Neuronal stem cell (in vitro differentiated cells): ENCODE measurements at regions not wholly inside any gene's neighbourhood (a gene's known extent, or its start where the extent isn't known, plus 50 kb on each side); places are given as distances from the start of the nearest gene placed in this dataset.
A peak's percentile ranks its signal among the peaks of the same experiment; 100 is the strongest.

Experiments used
- DNase-seq: peaks from one replicate; pipeline ENCODE4 v3.0.0-alpha.2; 2013; ENCODE audit warnings: low spot score
- H2AFZ ChIP-seq: one replicate; pipeline ENCODE4 v1.6.1; 2013; ENCODE audit warnings: mild to moderate bottlenecking, low read length, inconsistent platforms
- H2AK5ac ChIP-seq: 2 replicates; pipeline ENCODE4 v1.6.1; 2013; ENCODE audit warnings: low read depth, mild to moderate bottlenecking, inconsistent platforms, low read length, moderate library complexity, mixed read lengths
- H2BK120ac ChIP-seq: 2 replicates; pipeline ENCODE4 v1.6.1; 2013; ENCODE audit warnings: low read depth, mild to moderate bottlenecking, inconsistent platforms, low read length, moderate library complexity, mixed read lengths
- H2BK12ac ChIP-seq: one replicate; pipeline ENCODE4 v1.6.1; 2013; ENCODE audit warnings: low read length, inconsistent platforms
- H2BK15ac ChIP-seq: 2 replicates; pipeline ENCODE4 v1.6.1; 2013; ENCODE audit warnings: mild to moderate bottlenecking, low read length, inconsistent platforms, mixed read lengths
- H2BK5ac ChIP-seq: one replicate; pipeline ENCODE4 v1.6.1; 2013; ENCODE audit warnings: inconsistent platforms, mild to moderate bottlenecking, low read length, moderate library complexity
- H3K14ac ChIP-seq: one replicate; pipeline ENCODE4 v1.6.1; 2013; ENCODE audit warnings: low read length, inconsistent platforms
- H3K18ac ChIP-seq: 2 replicates; pipeline ENCODE4 v1.6.1; 2013; ENCODE audit warnings: low read length, inconsistent platforms
- H3K23ac ChIP-seq: 2 replicates; pipeline ENCODE4 v1.6.1; 2013; ENCODE audit warnings: low read depth, mild to moderate bottlenecking, mixed read lengths, low read length, inconsistent platforms; ENCODE audit not compliant: poor library complexity
- H3K27ac ChIP-seq: replicated peaks from 3 replicates; pipeline ENCODE4 v1.5.1; 2013; ENCODE audit warnings: low read length, inconsistent platforms
- H3K27me3 ChIP-seq, 3 experiments: 2 replicates each; pipeline ENCODE4 v1.6.1; 2013; ENCODE audit warnings: low read length in 3 of 3, mild to moderate bottlenecking in 2 of 3, inconsistent platforms in 1 of 3, low read depth in 1 of 3, mixed read lengths in 1 of 3, moderate library complexity in 1 of 3; ENCODE audit not compliant: control insufficient read depth in 3 of 3, insufficient read depth in 3 of 3
- H3K36me3 ChIP-seq, 2 donors: replicated peaks in 1 of 2; 2 replicates each; pipeline ENCODE4 v1.6.1; 2013; ENCODE audit warnings: low read length in 2 of 2; ENCODE audit not compliant: control insufficient read depth in 2 of 2, insufficient read depth in 2 of 2
- H3K4ac ChIP-seq: 2 replicates; pipeline ENCODE4 v1.6.1; 2013; ENCODE audit warnings: inconsistent platforms, mild to moderate bottlenecking, low read length, moderate library complexity
- H3K4me1 ChIP-seq, 2 donors: 1 replicate in 1 of 2; 2 replicates in 1 of 2; pipeline ENCODE4 v1.6.1; 2013; ENCODE audit warnings: low read length in 2 of 2, low read depth in 1 of 2; ENCODE audit not compliant: control insufficient read depth in 2 of 2, insufficient read depth in 1 of 2
- H3K4me2 ChIP-seq: one replicate; pipeline ENCODE4 v1.6.1; 2013; ENCODE audit warnings: mild to moderate bottlenecking, low read length, inconsistent platforms; ENCODE audit not compliant: insufficient read depth, poor library complexity, severe bottlenecking
- H3K4me3 ChIP-seq, 2 donors: 2 replicates each; pipeline ENCODE4 v1.5.1; 2013; ENCODE audit warnings: low read length in 2 of 2, mild to moderate bottlenecking in 2 of 2, inconsistent platforms in 1 of 2, moderate library complexity in 1 of 2
- H3K79me1 ChIP-seq: one replicate; pipeline ENCODE4 v1.6.1; 2013; ENCODE audit warnings: low read depth, mild to moderate bottlenecking, inconsistent platforms, low read length, moderate library complexity
- H3K9ac ChIP-seq: one replicate; pipeline ENCODE4 v1.6.1; 2013; ENCODE audit warnings: mild to moderate bottlenecking, low read depth, low read length, inconsistent platforms; ENCODE audit not compliant: poor library complexity
- H3K9me3 ChIP-seq, 2 donors: replicated peaks in 1 of 2; 2 replicates each; pipeline versions ENCODE3 to v1.6.1; 2013; ENCODE audit warnings: low read length in 2 of 2, mild to moderate bottlenecking in 2 of 2, inconsistent platforms in 1 of 2, low read depth in 1 of 2, mixed read lengths in 1 of 2, moderate library complexity in 1 of 2; ENCODE audit not compliant: control insufficient read depth in 2 of 2, insufficient read depth in 1 of 2
- H4K8ac ChIP-seq: one replicate; pipeline ENCODE4 v1.6.1; 2013; ENCODE audit warnings: low read depth, mild to moderate bottlenecking, inconsistent platforms, low read length, moderate library complexity
- H4K91ac ChIP-seq: one replicate; pipeline ENCODE4 v1.6.1; 2013; ENCODE audit warnings: low read length, low read depth, mild to moderate bottlenecking, inconsistent platforms; ENCODE audit not compliant: poor library complexity
- WGBS, 2 donors: extraction: QIAGEN DNeasy Blood & Tissue Kit; methylation state at CpG; one replicate each; pipeline ENCODE4 v1.1.7; 2013; ENCODE audit warnings: missing lambda C conversion rate in 2 of 2, mixed read lengths in 1 of 2; ENCODE audit not compliant: insufficient read length in 2 of 2, insufficient replicate concordance in 1 of 2; ENCODE audit errors: extremely low coverage in 2 of 2; 5-methylcytosine and 5-hydroxymethylcytosine counted together

DNA sequence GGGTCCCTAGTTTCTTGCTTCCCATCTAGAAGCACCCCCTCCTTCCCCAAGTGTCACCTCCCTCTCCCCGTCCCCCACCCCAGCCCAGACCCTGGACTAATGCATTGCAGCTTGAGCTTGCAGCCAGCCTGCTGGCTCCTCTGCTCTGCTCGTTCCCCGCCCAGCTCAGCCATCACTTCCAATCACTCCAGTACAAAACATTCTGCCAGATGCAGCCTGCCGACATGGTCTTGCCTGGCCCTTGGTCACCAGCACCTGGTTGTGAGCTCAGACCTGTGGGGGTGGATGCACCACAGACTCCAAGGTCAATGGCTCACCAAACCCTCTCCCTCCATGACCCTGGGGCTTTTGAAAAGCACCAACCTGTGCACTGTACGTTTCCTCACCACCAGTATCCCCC lies 172.9 kb upstream of the SMIM23 start:
- H3K4me1 ChIP-seq = peaks cover 5 to 16% of the 10 kb centered on the region in 2 donors
- H4K8ac ChIP-seq = no peak overlapping the region
- H3K27ac ChIP-seq = no peak overlapping the region
- no peak overlapping the region for H2BK120ac ChIP-seq
- H2BK12ac ChIP-seq = no peak overlapping the region
- H3K9ac ChIP-seq = no peak overlapping the region
- H3K4me2 ChIP-seq = no peak overlapping the region
- H3K9me3 ChIP-seq = no peaks in the 10 kb centered on the region
- no peak overlapping the region for H3K14ac ChIP-seq
- no peak overlapping the region for H2BK5ac ChIP-seq
- H3K79me1 ChIP-seq = no peaks in the 10 kb centered on the region
- H4K91ac ChIP-seq = no peak overlapping the region
- H3K23ac ChIP-seq = no peak overlapping the region
- H2AK5ac ChIP-seq = peak overlapping the region; percentile 32
- H3K4me3 ChIP-seq = no peak overlapping the region
- H2AFZ ChIP-seq = no peak overlapping the region
- no peak overlapping the region for H2BK15ac ChIP-seq
- H3K4ac ChIP-seq = no peak overlapping the region
- no peaks in the 10 kb centered on the region for H3K36me3 ChIP-seq
- no CpG with 5 or more reads among the region's 5 CpGs for WGBS, 2 donors
- peaks cover 0 to 19% (median under 1%) of the 10 kb centered on the region in 3 experiments for H3K27me3 ChIP-seq
- no peak overlapping the region for H3K18ac ChIP-seq
- DNase-seq = no peak

DNA sequence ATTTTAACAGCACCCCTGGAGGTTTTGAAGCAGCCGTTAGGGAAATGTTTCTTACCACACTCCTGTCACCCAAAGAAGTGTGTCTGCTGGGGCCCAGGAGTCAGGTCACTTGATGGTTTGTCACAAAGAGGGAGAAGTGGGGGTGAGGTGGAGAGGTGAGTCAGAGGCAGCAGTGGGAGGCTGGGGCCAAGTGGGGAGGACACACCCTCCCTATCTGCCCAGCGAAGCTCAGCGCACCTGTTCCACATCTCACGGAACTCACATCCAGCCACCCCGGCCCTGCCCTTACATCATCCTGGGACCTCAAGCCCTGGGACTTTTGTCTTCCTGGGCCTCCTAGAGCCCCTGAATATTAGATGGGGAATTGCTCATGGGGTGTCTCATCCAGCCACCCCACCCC lies 171.1 kb upstream of the SMIM23 start:
- H3K27ac ChIP-seq = no peak overlapping the region
- no peaks in the 10 kb centered on the region for H3K79me1 ChIP-seq
- H3K9me3 ChIP-seq = no peaks in the 10 kb centered on the region
- no peak for DNase-seq
- no peak overlapping the region for H2AFZ ChIP-seq
- H3K14ac ChIP-seq = no peak overlapping the region
- H4K91ac ChIP-seq = peak overlapping the region; percentile 66
- H3K9ac ChIP-seq = no peak overlapping the region
- H3K36me3 ChIP-seq = no peaks in the 10 kb centered on the region
- no peak overlapping the region for H2BK120ac ChIP-seq
- H2BK15ac ChIP-seq = no peak overlapping the region
- H3K4me2 ChIP-seq = no peak overlapping the region
- no peak overlapping the region for H3K4ac ChIP-seq
- H3K18ac ChIP-seq = peak overlapping the region; percentile 78
- no CpG with 5 or more reads among the region's 5 CpGs for WGBS, 2 donors
- H2BK12ac ChIP-seq = no peak overlapping the region
- no peak overlapping the region for H3K4me3 ChIP-seq
- H4K8ac ChIP-seq = no peak overlapping the region
- H3K23ac ChIP-seq = no peak overlapping the region
- no peak overlapping the region for H2BK5ac ChIP-seq
- peaks cover 0 to 19% (median 2%) of the 10 kb centered on the region in 3 experiments for H3K27me3 ChIP-seq
- peak overlapping the region; percentile 5 for H2AK5ac ChIP-seq
- H3K4me1 ChIP-seq = peaks cover 5 to 17% of the 10 kb centered on the region in 2 donors

GRCh38 chr5:171614971-171615653 lies 170.5 kb upstream of the SMIM23 start:
- Histone ChIP-seq H2BK5ac (no peak overlapping the region), H3K14ac (no peak overlapping the region), H2BK120ac (no peak overlapping the region), H3K9ac (no peak overlapping the region), H3K9me3 (no peaks in the 10 kb centered on the region), H3K27me3 (peaks cover 0 to 19% (median 2%) of the 10 kb centered on the region in 3 experiments), H3K79me1 (no peaks in the 10 kb centered on the region), H3K4me1 (peaks cover 5 to 19% of the 10 kb centered on the region in 2 donors), H2AFZ (peak overlapping the region; percentile 55), H3K27ac (no peak overlapping the region), H2BK12ac (no peak overlapping the region), H2AK5ac (no peak overlapping the region), H3K18ac (peak overlapping the region; percentile 1), H3K4me2 (no peak overlapping the region), H3K36me3 (no peaks in the 10 kb centered on the region), H4K8ac (no peak overlapping the region), H4K91ac (no peak overlapping the region), H3K4ac (no peak overlapping the region), H3K23ac (no peak overlapping the region), H2BK15ac (no peak overlapping the region), H3K4me3 (no peak overlapping the region)
- WGBS, 2 donors = no CpG with 5 or more reads among the region's 22 CpGs
- DNase-seq = peak; percentile 38

DNA sequence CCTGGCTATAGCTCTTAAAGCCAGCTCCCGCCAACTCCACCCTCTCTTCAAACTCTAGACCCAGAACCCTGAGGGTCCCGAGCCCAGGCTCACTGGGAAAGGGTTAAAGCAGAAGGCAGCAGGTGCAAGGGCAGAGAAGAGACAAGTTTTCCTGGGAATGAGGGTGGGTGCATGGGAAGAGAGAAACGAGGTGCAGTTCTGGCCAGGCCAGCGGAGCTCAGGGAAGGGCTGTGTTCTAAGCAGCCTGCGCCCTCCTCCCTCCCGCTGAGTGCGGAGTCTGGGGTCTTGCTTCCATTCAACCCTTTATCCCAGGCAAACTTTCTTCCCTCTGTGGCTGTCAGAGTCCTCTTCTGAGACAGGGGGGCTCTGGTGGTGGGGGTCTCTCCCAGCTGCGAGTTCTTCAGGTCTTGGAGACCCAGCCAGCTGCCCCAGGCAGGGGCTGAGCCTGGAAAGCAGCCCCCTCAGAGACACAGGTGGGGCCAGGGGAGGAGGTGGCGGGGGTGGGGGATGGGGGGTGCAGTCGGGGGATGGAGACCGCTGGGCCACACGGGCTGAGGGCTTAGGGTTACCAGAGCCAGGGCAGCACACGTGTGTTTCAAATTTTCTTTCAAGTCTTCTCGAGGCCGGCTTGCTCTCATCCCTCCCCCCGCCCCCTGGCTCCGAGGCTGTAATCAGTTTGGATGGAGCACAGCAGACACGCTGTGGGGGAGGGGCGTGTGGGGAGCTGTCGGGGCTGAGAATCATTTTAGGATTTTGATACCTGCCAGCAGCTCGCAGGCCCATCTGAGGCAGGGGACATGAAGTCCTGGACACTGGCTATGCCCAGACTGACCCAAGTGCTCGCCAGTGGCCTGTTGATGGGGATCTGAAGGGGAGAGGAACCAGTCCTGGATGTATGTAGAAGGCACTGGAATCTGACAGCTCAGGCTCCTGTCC lies 169.6 kb upstream of the SMIM23 start:
- Histone ChIP-seq H3K9me3 (no peaks in the 10 kb centered on the region), H2AK5ac (no peak overlapping the region), H3K36me3 (no peaks in the 10 kb centered on the region), H3K79me1 (no peaks in the 10 kb centered on the region), H3K18ac (peak overlapping the region; percentile 50), H3K14ac (no peak overlapping the region), H2BK12ac (no peak overlapping the region), H2BK15ac (no peak overlapping the region), H3K23ac (no peak overlapping the region), H4K91ac (no peak overlapping the region), H2BK5ac (no peak overlapping the region), H2AFZ (peak overlapping the region; percentile 55), H3K9ac (no peak overlapping the region), H4K8ac (no peak overlapping the region), H3K4me2 (no peak overlapping the region), H3K4me1 (peaks cover 5 to 19% of the 10 kb centered on the region in 2 donors), H3K4me3 (no peak overlapping the region), H3K4ac (no peak overlapping the region), H2BK120ac (no peak overlapping the region), H3K27me3 (peaks cover 0 to 19% (median 3%) of the 10 kb centered on the region in 3 experiments), H3K27ac (no peak overlapping the region)
- DNase-seq = no peak
- no CpG with 5 or more reads among the region's 22 CpGs for WGBS, 2 donors
